ENCODE measurements at regions not wholly inside any gene's neighbourhood (a gene's known extent, or its start where the extent isn't known, plus 50 kb on each side); places are given as distances from the start of the nearest gene placed in this dataset.

DNA sequence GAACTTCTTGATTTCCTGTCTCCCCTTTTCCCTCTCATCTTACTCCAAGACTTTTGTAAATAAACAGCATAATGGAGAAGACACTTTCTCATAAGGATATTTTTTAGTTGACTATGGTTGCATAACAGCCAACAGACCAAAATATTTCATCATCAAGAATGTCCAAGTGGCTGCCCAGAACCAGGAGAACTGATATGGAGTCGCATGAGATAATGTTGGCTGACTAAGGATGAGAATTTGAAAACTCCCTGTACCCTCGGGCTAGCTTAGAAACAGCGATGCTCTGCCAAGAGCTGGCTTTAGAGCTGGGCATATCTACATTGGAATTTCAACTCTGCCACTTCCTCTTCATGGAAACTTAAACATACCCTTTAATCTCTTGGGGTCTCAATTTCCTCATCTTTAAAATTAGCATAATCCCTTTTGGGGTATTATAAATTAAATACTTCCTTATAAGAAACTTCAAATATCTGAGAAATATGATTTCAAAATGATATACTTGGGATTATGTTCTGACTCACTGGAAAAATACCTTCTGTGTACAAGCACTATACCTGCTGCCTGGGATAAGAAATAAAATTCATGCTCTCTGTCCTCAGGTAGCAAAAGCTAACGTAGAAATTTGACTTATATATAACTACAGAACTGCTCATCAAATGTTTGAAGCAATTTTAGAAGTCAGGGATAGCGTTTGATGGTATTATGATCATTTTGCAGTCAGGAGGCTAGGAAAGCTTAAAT is 777.3 kb downstream of the LTN1 start:
- Mint-ChIP-seq H3K4me1 (no peaks in the 10 kb centered on the region), H3K27ac (no peak overlapping the region), H3K9me3 (peaks cover 2% of the 10 kb centered on the region), H3K4me3 (no peak overlapping the region), H3K36me3 (ENCODE audit: low read depth) (no peaks in the 10 kb centered on the region), H3K27me3 (no peaks in the 10 kb centered on the region)
- POLR2A ChIA-PET = no interaction called here
- no peak for DNase-seq
- no peak for TF ChIP-seq CTCF (IDR thresholded peaks at IDR 0.05)
- intact Hi-C loops (cut with micrococcal nuclease) = no loop called here
- no peak for ATAC-seq (ENCODE audit: low read depth)
- CTCF ChIA-PET = no interaction called here

GRCh38 chr21:28214786-28215185 is 777.9 kb downstream of the LTN1 start:
- no peak overlapping the region for H3K27ac Mint-ChIP-seq
- ATAC-seq (ENCODE audit: low read depth) = no peak
- H3K36me3 Mint-ChIP-seq (ENCODE audit: low read depth) = no peaks in the 10 kb centered on the region
- H3K27me3 Mint-ChIP-seq = no peaks in the 10 kb centered on the region
- TF ChIP-seq CTCF (IDR thresholded peaks at IDR 0.05) = no peak
- H3K9me3 Mint-ChIP-seq = peaks cover 2% of the 10 kb centered on the region
- ChIA-PET CTCF (no interaction called here), POLR2A (no interaction called here)
- intact Hi-C loops (cut with micrococcal nuclease) = no loop called here
- H3K4me1 Mint-ChIP-seq = no peaks in the 10 kb centered on the region
- no peak overlapping the region for H3K4me3 Mint-ChIP-seq
- no peak for DNase-seq

- no peak overlapping the region for H3K4me3 Mint-ChIP-seq
- H3K36me3 Mint-ChIP-seq (ENCODE audit: low read depth) = no peaks in the 10 kb centered on the region
- ATAC-seq (ENCODE audit: low read depth) = no peak
- POLR2A ChIA-PET = no interaction called here
- H3K4me1 Mint-ChIP-seq = no peaks in the 10 kb centered on the region
- peaks cover 5% of the 10 kb centered on the region for H3K9me3 Mint-ChIP-seq
- no peak overlapping the region for H3K27ac Mint-ChIP-seq
- no peak for DNase-seq
- intact Hi-C loops (cut with micrococcal nuclease) = no loop called here
- CTCF ChIA-PET = no interaction called here
- no peaks in the 10 kb centered on the region for H3K27me3 Mint-ChIP-seq
- no peak for TF ChIP-seq CTCF (IDR thresholded peaks at IDR 0.05)
Observed at GRCh38 chr21:28213261-28213660, 779.4 kb downstream of the LTN1 start.

- Mint-ChIP-seq H3K4me1 (no peaks in the 10 kb centered on the region), H3K9me3 (peaks cover 2% of the 10 kb centered on the region), H3K4me3 (no peak overlapping the region), H3K36me3 (ENCODE audit: low read depth) (no peaks in the 10 kb centered on the region), H3K27me3 (no peaks in the 10 kb centered on the region), H3K27ac (no peak overlapping the region)
- DNase-seq = no peak
- no peak for ATAC-seq (ENCODE audit: low read depth)
- ChIA-PET CTCF (no interaction called here), POLR2A (no interaction called here)
- intact Hi-C loops (cut with micrococcal nuclease) = no loop called here
- no peak for TF ChIP-seq CTCF (IDR thresholded peaks at IDR 0.05)
Observed at GRCh38 chr21:28212061-28212460, 780.6 kb downstream of the LTN1 start.

- Mint-ChIP-seq H3K36me3 (ENCODE audit: low read depth) (no peaks in the 10 kb centered on the region), H3K4me3 (no peak overlapping the region), H3K4me1 (no peaks in the 10 kb centered on the region), H3K9me3 (peaks cover 2% of the 10 kb centered on the region), H3K27ac (no peak overlapping the region), H3K27me3 (no peaks in the 10 kb centered on the region)
- intact Hi-C loops (cut with micrococcal nuclease) = no loop called here
- POLR2A ChIA-PET = no interaction called here
- no peak for TF ChIP-seq CTCF (IDR thresholded peaks at IDR 0.05)
- CTCF ChIA-PET = no interaction called here
- ATAC-seq (ENCODE audit: low read depth) = no peak
- DNase-seq = no peak
Observed at GRCh38 chr21:28207436-28208173, 785.1 kb downstream of the LTN1 start.

All from activated B cell treated with CpG ODN at 0.5 μM for 24 hours (primary cell).